ENCODE measurements at regions not wholly inside any gene's neighbourhood (a gene's known extent, or its start where the extent isn't known, plus 50 kb on each side); places are given as distances from the start of the nearest gene placed in this dataset.
"Not testable (repeated sequence)": the region's sequence is repeated elsewhere in the genome, so short reads cannot be mapped to it uniquely, and the experiment has no call there.

- DNase-seq (ENCODE audit: low read depth in 2 of 2): not testable (repeated sequence)
These were observed 109.0 kb upstream of the PLGLB2 start for GRCh38 chr2:87638872-87639271.

GRCh38 chr2:87639801-87640440, 108.0 kb upstream of the PLGLB2 start:
- DNase-seq (ENCODE audit: low read depth in 2 of 2): not testable (repeated sequence)

- DNase-seq (ENCODE audit: low read depth in 2 of 2): not testable (repeated sequence)
These were observed 106.8 kb upstream of the PLGLB2 start for GRCh38 chr2:87640961-87641563.

GRCh38 chr2:87643165-87643564, 104.7 kb upstream of the PLGLB2 start:
- not testable (repeated sequence) for DNase-seq (ENCODE audit: low read depth in 2 of 2)

- not testable (repeated sequence) for DNase-seq (ENCODE audit: low read depth in 2 of 2)
These were observed 100.0 kb upstream of the PLGLB2 start for GRCh38 chr2:87647737-87648498.

GRCh38 chr2:87648815-87649214, 99.1 kb upstream of the PLGLB2 start:
- not testable (repeated sequence) for DNase-seq (ENCODE audit: low read depth in 2 of 2)

- not testable (repeated sequence) for DNase-seq (ENCODE audit: low read depth in 2 of 2)
These were observed 98.0 kb upstream of the PLGLB2 start for GRCh38 chr2:87649871-87650270.

GRCh38 chr2:87650837-87651236, 97.0 kb upstream of the PLGLB2 start:
- not testable (repeated sequence) for DNase-seq (ENCODE audit: low read depth in 2 of 2)

GRCh38 chr2:87651589-87651988, 96.3 kb upstream of the PLGLB2 start:
- DNase-seq (ENCODE audit: low read depth in 2 of 2): not testable (repeated sequence)

GRCh38 chr2:87653373-87653772, 94.5 kb upstream of the PLGLB2 start:
- not testable (repeated sequence) for DNase-seq (ENCODE audit: low read depth in 2 of 2)

- not testable (repeated sequence) for DNase-seq (ENCODE audit: low read depth in 2 of 2)
These were observed 93.6 kb upstream of the PLGLB2 start for GRCh38 chr2:87654136-87654814.

- not testable (repeated sequence) for DNase-seq (ENCODE audit: low read depth in 2 of 2)
These were observed 90.0 kb upstream of the PLGLB2 start for GRCh38 chr2:87657915-87658314.

GRCh38 chr2:87658357-87658756, 89.5 kb upstream of the PLGLB2 start:
- DNase-seq (ENCODE audit: low read depth in 2 of 2): not testable (repeated sequence)

- DNase-seq (ENCODE audit: low read depth in 2 of 2): not testable (repeated sequence)
These were observed 88.9 kb upstream of the PLGLB2 start for GRCh38 chr2:87658976-87659375.

- DNase-seq (ENCODE audit: low read depth in 2 of 2): not testable (repeated sequence)
These were observed 87.7 kb upstream of the PLGLB2 start for GRCh38 chr2:87660164-87660563.

- DNase-seq (ENCODE audit: low read depth in 2 of 2): not testable (repeated sequence)
These were observed 85.3 kb upstream of the PLGLB2 start for GRCh38 chr2:87662316-87663290.

- not testable (repeated sequence) for DNase-seq (ENCODE audit: low read depth in 2 of 2)
These were observed 84.5 kb upstream of the PLGLB2 start for GRCh38 chr2:87663347-87663746.

- not testable (repeated sequence) for DNase-seq (ENCODE audit: low read depth in 2 of 2)
These were observed 80.9 kb upstream of the PLGLB2 start for GRCh38 chr2:87667027-87667426.

GRCh38 chr2:87668361-87668760, 79.5 kb upstream of the PLGLB2 start:
- DNase-seq (ENCODE audit: low read depth in 2 of 2): not testable (repeated sequence)

- not testable (repeated sequence) for DNase-seq (ENCODE audit: low read depth in 2 of 2)
These were observed 78.2 kb upstream of the PLGLB2 start for GRCh38 chr2:87669633-87670231.

All from activated CD8-positive, alpha-beta memory T cell treated with anti-CD3 and anti-CD28 coated beads for 4 hours (primary cell).